GM19397 (cell line): ENCODE measurements at regions not wholly inside any gene's neighbourhood (a gene's known extent, or its start where the extent isn't known, plus 50 kb on each side); places are given as distances from the start of the nearest gene placed in this dataset.
"Not testable (repeated sequence)": the region's sequence is repeated elsewhere in the genome, so short reads cannot be mapped to it uniquely, and the experiment has no call there.

ENCODE experiments used
- ATAC-seq: cut with Tn5 transposase; IDR thresholded peaks from one replicate; pipeline ENCODE4 v1.9.1; 2021; ENCODE audit warnings: mild to moderate bottlenecking, moderate library complexity; ENCODE audit not compliant: unreplicated experiment

- ATAC-seq = no peak
These were observed 59.9 kb upstream of the FAM241A start for GRCh38 chr4:112085156-112086035.

- ATAC-seq = no peak
These were observed 59.2 kb upstream of the FAM241A start for GRCh38 chr4:112086036-112086434.

GRCh38 chr4:112086661-112087060 is 58.6 kb upstream of the FAM241A start:
- ATAC-seq = not testable (repeated sequence)

DNA sequence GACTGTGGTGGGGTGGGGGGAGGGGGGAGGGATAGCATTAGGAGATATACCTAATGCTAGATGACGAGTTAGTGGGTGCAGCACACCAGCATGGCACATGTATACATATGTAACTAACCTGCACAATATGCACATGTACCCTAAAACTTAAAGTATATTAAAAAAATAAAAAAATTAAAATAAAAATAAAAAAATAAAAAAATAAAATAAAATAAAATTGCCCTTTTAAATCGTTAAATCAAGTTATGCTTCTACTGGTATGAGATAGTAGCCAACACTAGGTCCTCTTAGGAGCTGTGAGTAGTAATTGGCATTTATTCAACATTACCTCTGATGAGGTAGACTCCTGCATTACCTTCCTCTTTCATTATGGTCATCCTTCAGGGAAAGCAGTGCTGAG is 52.9 kb upstream of the FAM241A start:
- ATAC-seq = not testable (repeated sequence)

DNA sequence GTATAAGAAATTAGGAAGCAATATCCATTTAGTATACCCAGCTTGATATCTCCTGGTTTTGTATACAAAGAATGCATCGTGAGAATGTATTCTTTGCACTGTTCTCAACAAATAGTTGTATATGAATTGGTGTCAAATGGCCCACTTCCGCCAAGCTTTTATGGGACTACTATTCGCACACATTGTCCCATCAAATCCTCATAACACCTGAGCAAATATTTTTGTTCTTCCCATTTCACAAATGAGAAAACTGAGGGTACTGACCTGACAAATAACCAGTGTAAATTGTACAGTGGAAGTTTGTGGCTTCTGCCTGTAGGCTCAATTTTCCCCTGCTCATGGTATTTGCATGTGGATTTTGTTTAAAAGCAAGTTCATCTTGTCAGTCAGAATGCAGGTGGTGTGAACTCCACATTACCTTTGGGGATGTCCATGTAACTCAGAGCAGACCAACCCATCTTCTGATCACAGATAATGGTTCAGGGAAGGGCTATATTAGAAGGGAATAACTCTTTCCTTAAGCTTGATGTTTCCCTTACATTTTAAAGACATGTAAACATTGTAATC is 51.5 kb upstream of the FAM241A start:
- ATAC-seq = no peak

DNA sequence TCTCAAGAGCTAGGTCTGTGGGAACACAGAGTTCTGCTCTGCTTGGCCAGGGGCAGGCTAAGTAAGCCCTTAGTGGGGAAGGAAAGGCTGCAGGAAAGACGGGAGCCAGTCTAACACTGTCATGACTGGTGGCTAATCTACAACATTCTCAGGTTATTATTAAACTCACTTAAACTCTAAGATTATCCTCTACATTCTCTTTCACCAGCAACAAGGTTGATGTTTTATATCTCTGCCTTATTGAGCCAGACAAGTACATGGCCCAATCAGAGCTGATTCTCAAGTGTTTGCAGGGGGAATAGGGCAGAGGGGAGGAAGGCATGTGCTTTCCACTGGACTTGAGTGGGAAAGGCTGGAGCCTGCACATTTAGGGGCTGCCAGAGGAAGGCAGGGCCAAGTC is 50.9 kb upstream of the FAM241A start:
- no peak for ATAC-seq
